Trophoblast cell (in vitro differentiated cells and primary cell): ENCODE measurements at regions not wholly inside any gene's neighbourhood (a gene's known extent, or its start where the extent isn't known, plus 50 kb on each side); places are given as distances from the start of the nearest gene placed in this dataset.
"Not testable (repeated sequence)": the region's sequence is repeated elsewhere in the genome, so short reads cannot be mapped to it uniquely, and the experiment has no call there.

Source experiments
- DNase-seq, 2 donors: peaks; one replicate each; pipeline ENCODE4 v3.0.0-alpha.2; 2016
- H2AFZ ChIP-seq: 2 replicates; pipeline ENCODE4 v1.6.1; 2013; ENCODE audit warnings: low read length, moderate library complexity, mild to moderate bottlenecking; ENCODE audit not compliant: insufficient read depth, poor library complexity
- H2AK5ac ChIP-seq: 2 replicates; pipeline ENCODE4 v1.6.1; 2013; ENCODE audit warnings: mild to moderate bottlenecking, low read length
- H2BK120ac ChIP-seq: 2 replicates; pipeline ENCODE4 v1.6.1; 2013; ENCODE audit warnings: low read length, mild to moderate bottlenecking, moderate library complexity; ENCODE audit not compliant: insufficient read depth, poor library complexity
- H2BK12ac ChIP-seq: 2 replicates; pipeline ENCODE4 v1.6.1; 2013; ENCODE audit warnings: mild to moderate bottlenecking, low read length, moderate library complexity
- H2BK5ac ChIP-seq: 2 replicates; pipeline ENCODE4 v1.6.1; 2013; ENCODE audit warnings: low read length, low read depth, moderate library complexity, mild to moderate bottlenecking; ENCODE audit not compliant: poor library complexity
- H3K14ac ChIP-seq: 2 replicates; pipeline ENCODE4 v1.6.1; 2013; ENCODE audit warnings: mild to moderate bottlenecking, low read length
- H3K18ac ChIP-seq: 2 replicates; pipeline ENCODE4 v1.6.1; 2013; ENCODE audit warnings: mild to moderate bottlenecking, low read length
- H3K23ac ChIP-seq: 2 replicates; pipeline ENCODE4 v1.6.1; 2013; ENCODE audit warnings: low read length
- H3K27ac ChIP-seq: 2 replicates; pipeline ENCODE4 v1.5.1; 2013; ENCODE audit warnings: low read depth, mild to moderate bottlenecking, inconsistent platforms, low read length, moderate library complexity
- H3K27me3 ChIP-seq: 2 replicates; pipeline ENCODE4 v1.6.1; 2013; ENCODE audit warnings: inconsistent platforms, mild to moderate bottlenecking, low read length, moderate library complexity; ENCODE audit not compliant: insufficient read depth
- H3K36me3 ChIP-seq, 2 experiments: 1 replicate in 1 of 2; 2 replicates in 1 of 2; pipeline ENCODE4 v1.6.1; 2013; ENCODE audit warnings: low read length in 2 of 2, mild to moderate bottlenecking in 2 of 2, moderate library complexity in 1 of 2; ENCODE audit not compliant: insufficient read depth in 2 of 2, control insufficient read depth in 1 of 2
- H3K4ac ChIP-seq: 2 replicates; pipeline ENCODE4 v1.6.1; 2013; ENCODE audit warnings: low read depth, mild to moderate bottlenecking, low read length, moderate library complexity
- H3K4me1 ChIP-seq, 2 experiments: 1 replicate in 1 of 2; 2 replicates in 1 of 2; pipeline ENCODE4 v1.6.1; 2013; ENCODE audit warnings: low read length in 2 of 2, mild to moderate bottlenecking in 2 of 2, moderate library complexity in 1 of 2; ENCODE audit not compliant: insufficient read depth in 2 of 2, control insufficient read depth in 1 of 2
- H3K4me2 ChIP-seq: 2 replicates; pipeline ENCODE4 v1.6.1; 2013; ENCODE audit warnings: inconsistent platforms, mild to moderate bottlenecking, low read length, moderate library complexity
- H3K4me3 ChIP-seq: 2 replicates; pipeline ENCODE4 v1.5.1; 2013; ENCODE audit warnings: mild to moderate bottlenecking, low read depth, low read length, inconsistent platforms
- H3K79me1 ChIP-seq: one replicate; pipeline ENCODE4 v1.6.1; 2013; ENCODE audit warnings: low read length
- H3K79me2 ChIP-seq: 2 replicates; pipeline ENCODE4 v1.6.1; 2013; ENCODE audit warnings: low read length, mild to moderate bottlenecking; ENCODE audit not compliant: control insufficient read depth, insufficient read depth, poor library complexity
- H3K9ac ChIP-seq: 2 replicates; pipeline ENCODE4 v1.6.1; 2013; ENCODE audit warnings: mild to moderate bottlenecking, low read length
- H3K9me3 ChIP-seq: 2 replicates; pipeline ENCODE4 v1.6.1; 2013; ENCODE audit warnings: low read depth, mild to moderate bottlenecking, control low read depth, inconsistent platforms, low read length; ENCODE audit not compliant: insufficient read depth
- H4K12ac ChIP-seq: 2 replicates; pipeline ENCODE4 v1.6.1; 2013; ENCODE audit warnings: low read depth, mild to moderate bottlenecking, low read length, moderate library complexity
- H4K8ac ChIP-seq: 2 replicates; pipeline ENCODE4 v1.6.1; 2013; ENCODE audit warnings: low read depth, mild to moderate bottlenecking, low read length, moderate library complexity
- H4K91ac ChIP-seq: one replicate; pipeline ENCODE4 v1.6.1; 2013; ENCODE audit warnings: low read depth, mild to moderate bottlenecking, low read length, moderate library complexity
- WGBS: extraction: QIAGEN DNeasy Blood & Tissue Kit; methylation state at CpG from one replicate; pipeline ENCODE4 v1.1.7; 2013; ENCODE audit warnings: missing lambda C conversion rate; ENCODE audit not compliant: insufficient read length, insufficient coverage; ENCODE audit errors: extremely low coverage; 5-methylcytosine and 5-hydroxymethylcytosine counted together

DNA sequence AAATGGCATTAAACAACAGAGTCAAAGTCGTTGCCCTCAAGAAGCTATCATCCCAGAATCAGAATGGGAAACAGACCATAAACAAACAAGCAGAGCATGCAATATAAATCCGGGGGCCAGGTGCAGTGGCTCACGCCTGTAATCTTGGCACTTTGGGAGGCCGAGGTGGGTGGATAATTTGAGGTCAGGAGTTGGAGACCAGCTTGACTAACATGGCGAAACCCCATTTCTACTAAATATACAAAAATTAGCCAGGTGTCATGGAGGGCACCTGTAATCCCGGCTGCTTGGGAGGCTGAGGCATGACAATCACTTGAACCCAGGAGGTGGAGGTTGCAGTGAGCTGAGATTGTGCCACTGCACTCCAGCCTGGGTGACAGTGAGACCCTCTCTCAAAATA lies 249.8 kb downstream of the CYRIA start:
- not testable (repeated sequence) for DNase-seq, H3K14ac ChIP-seq, H4K12ac ChIP-seq, H2AK5ac ChIP-seq, H2BK5ac ChIP-seq, H3K36me3 ChIP-seq, H3K27me3 ChIP-seq, H3K4me2 ChIP-seq, H3K79me2 ChIP-seq, H3K79me1 ChIP-seq, H3K9ac ChIP-seq, H3K4me3 ChIP-seq, H3K4me1 ChIP-seq, H3K23ac ChIP-seq, H2BK120ac ChIP-seq, H2BK12ac ChIP-seq, H3K27ac ChIP-seq, H3K4ac ChIP-seq, H4K91ac ChIP-seq, H3K9me3 ChIP-seq, H4K8ac ChIP-seq, H3K18ac ChIP-seq, H2AFZ ChIP-seq
- no CpG with 5 or more reads among the region's 6 CpGs for WGBS

DNA sequence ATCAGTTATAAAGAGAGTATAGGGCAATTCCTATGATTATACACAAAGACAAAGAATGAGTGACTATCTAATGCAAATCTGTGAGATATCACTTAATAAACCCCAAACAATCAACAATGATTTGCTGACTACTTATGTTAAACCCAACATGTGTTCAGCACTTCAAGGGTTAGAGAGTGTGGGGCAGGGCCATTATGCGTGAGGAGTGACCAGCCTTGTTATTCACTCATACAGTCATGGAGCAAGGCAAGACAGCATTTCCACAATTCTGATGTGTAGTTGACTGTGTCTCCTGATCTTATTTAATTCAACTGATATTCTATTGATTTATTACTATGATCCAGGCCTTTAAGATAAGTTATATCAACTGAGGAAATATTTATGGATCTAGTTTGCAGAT lies 251.7 kb downstream of the CYRIA start:
- no peak overlapping the region for H3K14ac ChIP-seq
- no peaks in the 10 kb centered on the region for H3K9me3 ChIP-seq
- H2BK12ac ChIP-seq: no peak overlapping the region

DNA sequence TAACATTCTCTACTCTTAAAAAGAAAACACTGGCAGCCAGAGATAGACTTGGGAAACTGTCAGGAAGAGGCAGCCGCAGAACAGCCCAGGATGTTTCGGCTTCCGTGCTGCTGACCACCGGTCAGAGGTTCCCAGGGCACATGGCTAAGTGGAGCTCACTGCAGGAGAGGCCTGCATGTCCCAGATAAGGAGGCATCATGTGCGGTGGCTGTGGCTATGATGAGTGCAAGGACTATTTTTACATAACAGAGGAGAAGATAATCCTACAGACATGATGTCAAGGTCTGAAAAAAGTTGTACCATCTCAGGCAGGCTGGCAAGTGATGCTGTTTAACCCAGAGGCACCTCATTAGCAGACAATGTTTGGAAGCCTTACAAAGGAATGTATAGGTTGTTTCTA lies 252.3 kb downstream of the CYRIA start:
- H4K12ac ChIP-seq: no peak overlapping the region
- H2BK120ac ChIP-seq: no peak overlapping the region
- H3K36me3 ChIP-seq: no peaks in the 10 kb centered on the region
- H3K4ac ChIP-seq: no peak overlapping the region
- no peak overlapping the region for H3K9ac ChIP-seq
- no peak overlapping the region for H2AFZ ChIP-seq
- H3K79me2 ChIP-seq: no peaks in the 10 kb centered on the region
- no peak overlapping the region for H3K27ac ChIP-seq
- no peak overlapping the region for H2BK12ac ChIP-seq
- H4K8ac ChIP-seq: no peak overlapping the region
- DNase-seq: no peak
- H3K27me3 ChIP-seq: no peaks in the 10 kb centered on the region
- no peak overlapping the region for H4K91ac ChIP-seq
- H3K18ac ChIP-seq: no peak overlapping the region
- H3K4me2 ChIP-seq: no peak overlapping the region
- H3K14ac ChIP-seq: no peak overlapping the region
- no peak overlapping the region for H3K23ac ChIP-seq
- H2BK5ac ChIP-seq: no peak overlapping the region
- H3K9me3 ChIP-seq: no peaks in the 10 kb centered on the region
- no peak overlapping the region for H2AK5ac ChIP-seq
- no CpG with 5 or more reads among the region's 5 CpGs for WGBS
- H3K79me1 ChIP-seq: no peaks in the 10 kb centered on the region
- peaks cover 3 to 4% of the 10 kb centered on the region in 2 experiments for H3K4me1 ChIP-seq
- H3K4me3 ChIP-seq: no peak overlapping the region

More for the DNA sequence above, 251.7 kb downstream of the CYRIA start:
- no peak overlapping the region for H2AK5ac ChIP-seq
- H4K12ac ChIP-seq: no peak overlapping the region
- H4K91ac ChIP-seq: no peak overlapping the region
- no peak overlapping the region for H3K27ac ChIP-seq
- H3K4me1 ChIP-seq: peaks cover 0 to under 1% of the 10 kb centered on the region in 2 experiments
- H3K4me2 ChIP-seq: no peak overlapping the region
- no peak for DNase-seq
- H3K79me1 ChIP-seq: no peaks in the 10 kb centered on the region
- H2AFZ ChIP-seq: no peak overlapping the region
- no peak overlapping the region for H3K18ac ChIP-seq
- H3K36me3 ChIP-seq: no peaks in the 10 kb centered on the region
- H3K27me3 ChIP-seq: no peaks in the 10 kb centered on the region
- H3K9ac ChIP-seq: no peak overlapping the region
- WGBS: no CpG with 5 or more reads among the region's 1 CpG
- no peak overlapping the region for H3K23ac ChIP-seq
- no peaks in the 10 kb centered on the region for H3K79me2 ChIP-seq
- no peak overlapping the region for H2BK120ac ChIP-seq
- H3K4me3 ChIP-seq: no peak overlapping the region
- no peak overlapping the region for H3K4ac ChIP-seq
- no peak overlapping the region for H4K8ac ChIP-seq
- no peak overlapping the region for H2BK5ac ChIP-seq

DNA sequence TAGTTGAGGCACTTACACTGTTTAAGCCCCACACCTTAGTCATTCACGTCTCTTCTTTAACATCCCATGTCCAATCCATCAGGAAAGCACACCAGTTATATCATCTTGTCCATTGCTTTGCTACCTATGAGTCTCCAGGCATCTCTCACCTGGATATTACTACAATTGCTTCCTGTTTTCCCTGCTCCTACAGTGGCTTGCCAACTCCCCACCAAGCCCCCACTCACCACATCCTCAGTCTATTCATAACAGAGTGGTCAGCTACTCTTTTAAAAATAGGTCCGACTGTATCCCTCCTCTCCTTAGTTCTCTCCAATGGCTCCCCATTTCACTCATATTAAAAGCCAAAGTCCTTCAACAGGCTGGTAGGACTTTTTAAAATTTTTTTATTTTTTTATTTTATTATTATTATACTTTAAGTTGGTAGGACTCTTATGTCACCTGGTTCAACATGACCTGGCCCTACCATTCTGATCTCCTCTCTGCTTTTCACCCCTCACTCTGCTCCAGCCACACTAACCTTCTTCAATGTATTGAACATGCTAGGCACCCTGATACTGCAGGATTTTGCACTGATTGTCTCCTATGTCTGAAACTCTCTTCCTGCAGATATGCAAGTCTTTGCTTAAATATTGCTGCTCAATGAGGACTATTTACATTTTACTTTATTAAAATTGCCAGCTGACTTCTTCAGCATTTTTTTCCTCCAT lies 253.2 kb downstream of the CYRIA start:
- Histone ChIP-seq H3K9me3 (no peaks in the 10 kb centered on the region), H3K4ac (no peak overlapping the region), H3K4me3 (no peak overlapping the region), H2AFZ (no peak overlapping the region), H3K4me2 (no peak overlapping the region), H3K9ac (no peak overlapping the region), H3K4me1 (peaks cover 3 to 4% of the 10 kb centered on the region in 2 experiments), H3K27me3 (no peaks in the 10 kb centered on the region), H4K8ac (no peak overlapping the region), H3K27ac (no peak overlapping the region), H4K91ac (no peak overlapping the region), H2BK12ac (no peak overlapping the region), H3K14ac (no peak overlapping the region), H4K12ac (no peak overlapping the region), H3K79me2 (no peaks in the 10 kb centered on the region), H2AK5ac (no peak overlapping the region), H2BK5ac (no peak overlapping the region), H3K36me3 (no peaks in the 10 kb centered on the region), H3K18ac (no peak overlapping the region), H3K79me1 (no peaks in the 10 kb centered on the region), H2BK120ac (no peak overlapping the region), H3K23ac (no peak overlapping the region)
- no CpG with 5 or more reads among the region's 2 CpGs for WGBS
- DNase-seq: no peak
